H1 (cell line): ENCODE measurements at regions not wholly inside any gene's neighbourhood (a gene's known extent, or its start where the extent isn't known, plus 50 kb on each side); places are given as distances from the start of the nearest gene placed in this dataset.

Experiments
- CHD1 ChIP-seq: IDR thresholded peaks from 2 replicates; pipeline ENCODE4 v1.6.1; 2012; ENCODE audit warnings: low read depth, low read length, improper control_type of control experiment
- CREB1 ChIP-seq: IDR thresholded peaks from 2 replicates; pipeline ENCODE4 v1.6.1; 2012; ENCODE audit warnings: inconsistent platforms
- CTCF ChIP-seq, 3 experiments: IDR thresholded peaks; 1 replicate in 2 of 3; 2 replicates in 1 of 3; pipeline versions ENCODE4 v1.5.1 to v1.6.1; 2011; ENCODE audit warnings: low read length in 3 of 3, mild to moderate bottlenecking in 3 of 3, inconsistent platforms in 2 of 3, low read depth in 1 of 3, moderate library complexity in 1 of 3; ENCODE audit not compliant: insufficient read depth in 1 of 3; ENCODE audit errors: control extremely low read depth in 1 of 3
- EP300 ChIP-seq, 2 experiments: IDR thresholded peaks; 1 replicate in 1 of 2; 2 replicates in 1 of 2; pipeline ENCODE4 v1.6.1; 2011 to 2012; ENCODE audit warnings: low read depth in 2 of 2, low read length in 2 of 2, mild to moderate bottlenecking in 2 of 2, borderline replicate concordance in 1 of 2, inconsistent platforms in 1 of 2, moderate library complexity in 1 of 2
- KDM5A ChIP-seq: fragments of 200-600 bp; IDR thresholded peaks from 2 replicates; pipeline ENCODE4 v1.7.1; 2012; ENCODE audit warnings: mild to moderate bottlenecking, low read length, inconsistent platforms, mixed read lengths
- POLR2A ChIP-seq, 2 experiments: IDR thresholded peaks; 1 replicate in 1 of 2; 2 replicates in 1 of 2; pipeline ENCODE4 v1.6.1; 2011; ENCODE audit warnings: low read depth in 2 of 2, low read length in 2 of 2, mild to moderate bottlenecking in 2 of 2; ENCODE audit errors: control extremely low read depth in 1 of 2
- SAP30 ChIP-seq: fragments of 300-600 bp; sonication (generic); IDR thresholded peaks from 2 replicates; pipeline ENCODE4 v1.7.1; 2012; ENCODE audit warnings: low read length, moderate library complexity, mild to moderate bottlenecking, inconsistent platforms; ENCODE audit not compliant: insufficient read depth, insufficient replicate concordance
- YY1 ChIP-seq: IDR thresholded peaks from 2 replicates; pipeline ENCODE4 v1.6.1; 2011; ENCODE audit warnings: low read depth, mild to moderate bottlenecking, low read length
- TF ChIP-seq, protein P1 (sequence below): fragments of 300-600 bp; sonication (generic); IDR thresholded peaks from 2 replicates; pipeline ENCODE4 v1.7.1; 2012; ENCODE audit warnings: low read length, moderate library complexity, mild to moderate bottlenecking, inconsistent platforms; ENCODE audit not compliant: insufficient replicate concordance

DNA sequence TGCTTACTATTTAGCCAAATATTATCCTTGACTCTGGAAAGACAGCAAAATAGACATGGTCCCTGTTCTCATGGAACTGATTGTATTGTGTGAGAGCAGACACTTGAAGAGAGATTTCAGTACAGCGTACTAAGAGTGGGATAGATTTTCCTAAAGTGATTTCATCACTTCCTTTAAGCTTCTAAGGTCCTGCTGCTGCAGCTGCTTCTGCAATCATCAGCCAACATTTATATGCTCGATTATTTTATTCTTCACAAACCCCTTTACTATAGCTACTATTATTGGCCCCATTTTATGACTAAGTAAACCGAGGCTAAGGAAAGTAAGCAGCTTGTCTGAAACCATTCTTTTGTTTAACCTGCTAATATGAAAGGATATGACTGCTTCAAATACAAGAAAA is 137.7 kb downstream of the SPATA31D1 start (continued):
- TF ChIP-seq, protein P1, sequence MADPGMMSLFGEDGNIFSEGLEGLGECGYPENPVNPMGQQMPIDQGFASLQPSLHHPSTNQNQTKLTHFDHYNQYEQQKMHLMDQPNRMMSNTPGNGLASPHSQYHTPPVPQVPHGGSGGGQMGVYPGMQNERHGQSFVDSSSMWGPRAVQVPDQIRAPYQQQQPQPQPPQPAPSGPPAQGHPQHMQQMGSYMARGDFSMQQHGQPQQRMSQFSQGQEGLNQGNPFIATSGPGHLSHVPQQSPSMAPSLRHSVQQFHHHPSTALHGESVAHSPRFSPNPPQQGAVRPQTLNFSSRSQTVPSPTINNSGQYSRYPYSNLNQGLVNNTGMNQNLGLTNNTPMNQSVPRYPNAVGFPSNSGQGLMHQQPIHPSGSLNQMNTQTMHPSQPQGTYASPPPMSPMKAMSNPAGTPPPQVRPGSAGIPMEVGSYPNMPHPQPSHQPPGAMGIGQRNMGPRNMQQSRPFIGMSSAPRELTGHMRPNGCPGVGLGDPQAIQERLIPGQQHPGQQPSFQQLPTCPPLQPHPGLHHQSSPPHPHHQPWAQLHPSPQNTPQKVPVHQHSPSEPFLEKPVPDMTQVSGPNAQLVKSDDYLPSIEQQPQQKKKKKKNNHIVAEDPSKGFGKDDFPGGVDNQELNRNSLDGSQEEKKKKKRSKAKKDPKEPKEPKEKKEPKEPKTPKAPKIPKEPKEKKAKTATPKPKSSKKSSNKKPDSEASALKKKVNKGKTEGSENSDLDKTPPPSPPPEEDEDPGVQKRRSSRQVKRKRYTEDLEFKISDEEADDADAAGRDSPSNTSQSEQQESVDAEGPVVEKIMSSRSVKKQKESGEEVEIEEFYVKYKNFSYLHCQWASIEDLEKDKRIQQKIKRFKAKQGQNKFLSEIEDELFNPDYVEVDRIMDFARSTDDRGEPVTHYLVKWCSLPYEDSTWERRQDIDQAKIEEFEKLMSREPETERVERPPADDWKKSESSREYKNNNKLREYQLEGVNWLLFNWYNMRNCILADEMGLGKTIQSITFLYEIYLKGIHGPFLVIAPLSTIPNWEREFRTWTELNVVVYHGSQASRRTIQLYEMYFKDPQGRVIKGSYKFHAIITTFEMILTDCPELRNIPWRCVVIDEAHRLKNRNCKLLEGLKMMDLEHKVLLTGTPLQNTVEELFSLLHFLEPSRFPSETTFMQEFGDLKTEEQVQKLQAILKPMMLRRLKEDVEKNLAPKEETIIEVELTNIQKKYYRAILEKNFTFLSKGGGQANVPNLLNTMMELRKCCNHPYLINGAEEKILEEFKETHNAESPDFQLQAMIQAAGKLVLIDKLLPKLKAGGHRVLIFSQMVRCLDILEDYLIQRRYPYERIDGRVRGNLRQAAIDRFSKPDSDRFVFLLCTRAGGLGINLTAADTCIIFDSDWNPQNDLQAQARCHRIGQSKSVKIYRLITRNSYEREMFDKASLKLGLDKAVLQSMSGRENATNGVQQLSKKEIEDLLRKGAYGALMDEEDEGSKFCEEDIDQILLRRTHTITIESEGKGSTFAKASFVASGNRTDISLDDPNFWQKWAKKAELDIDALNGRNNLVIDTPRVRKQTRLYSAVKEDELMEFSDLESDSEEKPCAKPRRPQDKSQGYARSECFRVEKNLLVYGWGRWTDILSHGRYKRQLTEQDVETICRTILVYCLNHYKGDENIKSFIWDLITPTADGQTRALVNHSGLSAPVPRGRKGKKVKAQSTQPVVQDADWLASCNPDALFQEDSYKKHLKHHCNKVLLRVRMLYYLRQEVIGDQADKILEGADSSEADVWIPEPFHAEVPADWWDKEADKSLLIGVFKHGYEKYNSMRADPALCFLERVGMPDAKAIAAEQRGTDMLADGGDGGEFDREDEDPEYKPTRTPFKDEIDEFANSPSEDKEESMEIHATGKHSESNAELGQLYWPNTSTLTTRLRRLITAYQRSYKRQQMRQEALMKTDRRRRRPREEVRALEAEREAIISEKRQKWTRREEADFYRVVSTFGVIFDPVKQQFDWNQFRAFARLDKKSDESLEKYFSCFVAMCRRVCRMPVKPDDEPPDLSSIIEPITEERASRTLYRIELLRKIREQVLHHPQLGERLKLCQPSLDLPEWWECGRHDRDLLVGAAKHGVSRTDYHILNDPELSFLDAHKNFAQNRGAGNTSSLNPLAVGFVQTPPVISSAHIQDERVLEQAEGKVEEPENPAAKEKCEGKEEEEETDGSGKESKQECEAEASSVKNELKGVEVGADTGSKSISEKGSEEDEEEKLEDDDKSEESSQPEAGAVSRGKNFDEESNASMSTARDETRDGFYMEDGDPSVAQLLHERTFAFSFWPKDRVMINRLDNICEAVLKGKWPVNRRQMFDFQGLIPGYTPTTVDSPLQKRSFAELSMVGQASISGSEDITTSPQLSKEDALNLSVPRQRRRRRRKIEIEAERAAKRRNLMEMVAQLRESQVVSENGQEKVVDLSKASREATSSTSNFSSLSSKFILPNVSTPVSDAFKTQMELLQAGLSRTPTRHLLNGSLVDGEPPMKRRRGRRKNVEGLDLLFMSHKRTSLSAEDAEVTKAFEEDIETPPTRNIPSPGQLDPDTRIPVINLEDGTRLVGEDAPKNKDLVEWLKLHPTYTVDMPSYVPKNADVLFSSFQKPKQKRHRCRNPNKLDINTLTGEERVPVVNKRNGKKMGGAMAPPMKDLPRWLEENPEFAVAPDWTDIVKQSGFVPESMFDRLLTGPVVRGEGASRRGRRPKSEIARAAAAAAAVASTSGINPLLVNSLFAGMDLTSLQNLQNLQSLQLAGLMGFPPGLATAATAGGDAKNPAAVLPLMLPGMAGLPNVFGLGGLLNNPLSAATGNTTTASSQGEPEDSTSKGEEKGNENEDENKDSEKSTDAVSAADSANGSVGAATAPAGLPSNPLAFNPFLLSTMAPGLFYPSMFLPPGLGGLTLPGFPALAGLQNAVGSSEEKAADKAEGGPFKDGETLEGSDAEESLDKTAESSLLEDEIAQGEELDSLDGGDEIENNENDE: no peak
- TF ChIP-seq POLR2A (IDR thresholded peaks at IDR 0.05; ENCODE audit: control extremely low read depth in 1 of 2, low read depth in 2 of 2, low read length in 2 of 2) (no peak), CTCF (IDR thresholded peaks at IDR 0.05; ENCODE audit: control extremely low read depth in 1 of 3, insufficient read depth in 1 of 3, low read depth in 1 of 3, low read length in 3 of 3) (no peak), CHD1 (no peak), YY1 (no peak), KDM5A (no peak), CREB1 (no peak), SAP30 (no peak), EP300 (IDR thresholded peaks at IDR 0.05; ENCODE audit: borderline replicate concordance in 1 of 2, low read depth in 2 of 2, low read length in 2 of 2) (no peak)
- TF ChIP-seq, all 59 proteins: peak for 0
